NCI-H446 treated with DMSO at 0.1 percent for 48 hours (cell line): ENCODE measurements at regions not wholly inside any gene's neighbourhood (a gene's known extent, or its start where the extent isn't known, plus 50 kb on each side); places are given as distances from the start of the nearest gene placed in this dataset.

Experiments used
- DNase-seq: peaks from one replicate; lab custom pipeline; 2025; lab: John Stamatoyannopoulos, UW

- DNase-seq, result no peak
Measured at GRCh38 chr2:62302631-62303435, 106.9 kb downstream of the B3GNT2 start.

- no peak for DNase-seq
Measured at GRCh38 chr2:62300925-62301324, 105.0 kb downstream of the B3GNT2 start.

GRCh38 chr2:62297624-62298010, 101.7 kb downstream of the B3GNT2 start:
- no peak for DNase-seq

GRCh38 chr2:62296832-62297623, 101.1 kb downstream of the B3GNT2 start:
- no peak for DNase-seq

- no peak for DNase-seq
Measured at GRCh38 chr2:62296034-62296831, 100.3 kb downstream of the B3GNT2 start.

GRCh38 chr2:62293490-62294271, 97.8 kb downstream of the B3GNT2 start:
- DNase-seq, result no peak

- DNase-seq, result no peak
Measured at GRCh38 chr2:62293151-62293489, 97.2 kb downstream of the B3GNT2 start.

- no peak for DNase-seq
Measured at GRCh38 chr2:62292190-62292589, 96.3 kb downstream of the B3GNT2 start.

- no peak for DNase-seq
Measured at GRCh38 chr2:62291517-62292137, 95.7 kb downstream of the B3GNT2 start.

- no peak for DNase-seq
Measured at GRCh38 chr2:62291052-62291451, 95.1 kb downstream of the B3GNT2 start.

GRCh38 chr2:62287899-62288880, 92.3 kb downstream of the B3GNT2 start:
- peak; percentile 49 for DNase-seq

GRCh38 chr2:62287282-62287681, 91.4 kb downstream of the B3GNT2 start:
- DNase-seq, result no peak

GRCh38 chr2:62286089-62286785, 90.3 kb downstream of the B3GNT2 start:
- no peak for DNase-seq

- no peak for DNase-seq
Measured at GRCh38 chr2:62284980-62285379, 89.1 kb downstream of the B3GNT2 start.

GRCh38 chr2:62284471-62284870, 88.6 kb downstream of the B3GNT2 start:
- DNase-seq, result no peak

GRCh38 chr2:62283147-62283546, 87.2 kb downstream of the B3GNT2 start:
- no peak for DNase-seq

GRCh38 chr2:62281663-62282062, 85.7 kb downstream of the B3GNT2 start:
- DNase-seq, result no peak

- no peak for DNase-seq
Measured at GRCh38 chr2:62277688-62278087, 81.8 kb downstream of the B3GNT2 start.
